GM21723 (cell line): ENCODE measurements at regions not wholly inside any gene's neighbourhood (a gene's known extent, or its start where the extent isn't known, plus 50 kb on each side); places are given as distances from the start of the nearest gene placed in this dataset.

Source experiments
- ATAC-seq: cut with Tn5 transposase; IDR thresholded peaks from one replicate; pipeline ENCODE4 v1.9.1; 2021; ENCODE audit warnings: mild to moderate bottlenecking, moderate library complexity; ENCODE audit not compliant: unreplicated experiment

DNA sequence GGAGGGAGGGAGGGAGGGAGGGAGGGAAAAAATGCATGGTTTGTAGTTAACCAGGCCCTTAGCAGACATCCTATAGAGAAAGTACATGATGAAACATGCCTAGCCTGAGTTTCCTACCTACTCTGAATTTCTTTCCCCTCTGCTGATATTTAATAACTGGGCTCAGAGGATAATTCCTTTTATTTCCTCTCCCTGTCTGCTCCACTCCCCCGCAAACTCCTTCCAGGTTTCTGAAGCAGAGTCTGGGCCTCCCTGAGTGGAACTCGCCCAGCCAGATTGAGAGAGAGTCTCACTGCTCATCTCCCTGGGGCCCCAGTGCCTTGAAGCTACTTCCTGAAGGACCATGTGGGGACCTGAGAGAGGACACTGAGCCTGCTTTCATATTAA lies 111.9 kb upstream of the SLC44A3 start:
- ATAC-seq = no peak

DNA sequence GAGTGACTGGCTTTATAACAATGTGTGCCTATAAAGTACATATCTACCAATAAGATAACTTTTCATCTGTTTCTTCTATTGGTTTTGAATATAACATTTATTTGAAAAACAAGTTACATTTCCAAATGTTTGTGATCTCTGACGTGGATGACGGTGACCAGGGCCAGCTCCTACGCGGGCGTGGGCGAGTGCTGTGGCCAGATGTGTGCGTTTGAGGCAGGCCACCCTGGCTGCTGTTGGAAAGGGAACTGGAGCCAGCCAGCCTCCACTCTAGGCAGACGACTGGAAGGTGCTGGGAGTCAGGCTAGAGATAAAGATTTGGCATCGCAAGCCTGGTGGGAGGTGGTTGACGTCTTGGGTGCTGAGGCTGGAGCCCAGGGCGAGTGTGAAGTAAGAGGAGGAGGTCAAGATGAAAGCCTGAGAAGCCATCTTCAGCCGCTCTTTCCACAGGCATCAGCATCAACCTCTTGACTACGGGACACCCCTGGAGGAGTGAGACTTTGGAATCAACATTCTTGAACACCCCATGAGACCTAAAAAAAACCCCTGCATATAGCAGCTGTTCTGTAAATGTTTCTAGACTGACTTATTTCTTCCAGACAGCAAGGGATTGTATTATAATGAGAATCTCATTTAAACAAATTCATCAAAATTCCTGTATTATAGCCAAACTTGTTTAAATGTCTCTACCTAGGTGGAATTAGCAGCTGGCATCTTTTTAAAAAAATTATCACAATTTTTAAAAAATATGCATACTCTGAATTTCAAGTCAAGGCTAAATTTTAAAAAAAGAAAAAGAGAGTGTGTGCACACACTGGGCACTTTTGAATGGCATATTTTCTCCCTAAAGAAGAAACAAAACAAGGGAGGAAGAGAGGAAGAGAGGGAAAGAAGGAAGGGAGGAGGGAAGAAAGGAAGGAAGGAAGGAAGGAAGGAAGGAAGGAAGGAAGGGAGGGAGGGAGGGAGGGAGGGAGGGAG lies 112.5 kb upstream of the SLC44A3 start:
- ATAC-seq = no peak

DNA sequence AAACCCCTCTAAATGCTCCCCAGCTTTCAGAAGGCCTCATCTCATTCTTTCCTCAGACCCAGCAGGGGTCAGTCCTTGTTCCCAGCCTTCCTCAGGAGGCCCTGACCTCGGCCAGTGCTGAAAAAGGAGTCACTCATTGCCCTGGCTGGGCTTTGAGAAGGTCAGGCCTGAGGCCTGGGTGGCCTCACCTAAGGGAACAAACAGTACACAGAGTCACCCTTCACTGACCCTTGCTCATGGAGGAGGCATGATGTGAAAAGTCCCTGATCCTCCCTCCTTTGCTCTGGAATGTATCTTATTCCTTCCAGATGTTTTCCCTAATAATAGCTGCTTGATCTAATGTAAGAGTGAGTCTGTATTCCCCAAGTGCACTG lies 117.7 kb upstream of the SLC44A3 start:
- ATAC-seq = no peak

DNA sequence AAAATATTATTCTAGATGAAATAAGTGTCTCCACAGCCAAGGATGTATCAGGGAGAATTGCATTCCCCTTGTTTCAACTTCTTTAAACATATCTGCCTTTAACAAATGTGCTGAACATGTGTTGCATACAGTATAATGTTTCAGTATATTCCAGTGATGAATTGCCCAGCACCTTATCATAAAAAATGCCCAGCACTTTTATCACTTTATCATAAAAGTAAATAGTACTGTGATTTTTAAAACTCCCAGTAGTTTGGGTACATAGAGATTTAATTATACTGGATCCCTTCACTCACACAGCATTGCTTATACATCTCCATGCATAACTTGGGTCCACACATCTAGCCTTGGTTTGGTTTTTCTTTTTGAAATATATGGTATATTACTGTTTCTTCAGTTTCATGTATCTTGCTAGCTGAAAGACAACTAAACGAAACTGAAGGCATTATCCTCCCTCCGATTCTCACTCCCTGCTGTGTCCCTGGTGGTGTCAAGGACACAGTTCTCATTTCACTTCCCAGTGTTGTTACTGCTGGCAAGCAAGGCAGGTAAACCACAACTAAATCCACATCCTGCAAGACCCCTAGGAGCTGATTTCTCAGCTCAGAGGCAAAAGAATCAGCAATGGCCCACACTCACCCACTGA lies 118.2 kb upstream of the SLC44A3 start:
- no peak for ATAC-seq

DNA sequence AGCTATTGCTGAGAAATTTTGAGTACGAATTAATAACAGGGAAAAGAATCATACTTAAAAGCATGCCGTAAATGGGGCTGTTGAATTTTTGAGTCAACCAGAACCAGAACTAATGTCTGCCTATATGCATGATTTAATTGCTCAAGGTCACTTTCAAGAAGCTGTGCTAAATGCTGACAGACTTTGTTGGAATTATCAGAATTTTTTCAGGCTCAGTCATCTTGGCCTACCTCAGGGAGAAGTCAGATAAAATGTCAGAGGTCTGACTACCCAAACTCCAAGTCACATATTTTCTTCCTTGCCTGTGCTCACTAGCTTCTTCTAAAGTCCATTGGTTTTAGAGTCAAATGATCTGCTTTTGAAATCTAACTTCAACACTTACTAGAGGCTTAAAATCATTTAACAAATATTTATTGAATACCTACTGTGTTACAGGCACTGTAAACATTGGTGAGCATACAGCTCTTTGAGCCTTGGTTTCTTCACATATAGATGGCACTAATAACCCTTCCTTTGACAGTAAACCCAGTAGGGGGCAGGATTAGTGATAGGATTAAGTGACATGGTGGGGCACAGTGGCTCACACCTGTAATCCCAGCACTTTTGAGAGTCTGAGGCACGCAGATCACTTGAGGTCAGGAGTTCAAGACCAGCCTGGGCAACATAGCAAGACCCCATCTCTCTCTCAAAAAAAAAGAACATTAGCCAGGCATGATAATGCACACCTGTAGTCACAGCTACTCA lies 121.2 kb upstream of the SLC44A3 start:
- no peak for ATAC-seq

DNA sequence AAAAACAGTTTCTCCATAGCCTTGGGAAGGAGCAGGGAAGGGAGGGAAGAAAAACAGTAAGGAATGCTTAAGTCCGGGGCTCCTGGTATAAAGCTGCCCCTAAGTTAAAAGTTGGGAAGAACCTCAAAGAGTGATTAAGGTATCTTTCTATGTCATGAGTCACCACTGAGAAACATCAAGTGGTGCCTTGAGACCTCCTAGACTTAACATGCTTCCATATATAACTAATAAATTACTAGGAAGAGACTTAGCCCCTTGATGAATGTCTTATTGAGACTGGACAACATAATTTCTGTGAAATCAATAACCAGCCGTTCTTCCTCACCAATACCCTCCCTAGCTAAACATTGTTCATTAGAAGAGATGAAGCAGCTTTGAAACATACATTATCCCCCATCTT lies 121.8 kb upstream of the SLC44A3 start:
- ATAC-seq = no peak

DNA sequence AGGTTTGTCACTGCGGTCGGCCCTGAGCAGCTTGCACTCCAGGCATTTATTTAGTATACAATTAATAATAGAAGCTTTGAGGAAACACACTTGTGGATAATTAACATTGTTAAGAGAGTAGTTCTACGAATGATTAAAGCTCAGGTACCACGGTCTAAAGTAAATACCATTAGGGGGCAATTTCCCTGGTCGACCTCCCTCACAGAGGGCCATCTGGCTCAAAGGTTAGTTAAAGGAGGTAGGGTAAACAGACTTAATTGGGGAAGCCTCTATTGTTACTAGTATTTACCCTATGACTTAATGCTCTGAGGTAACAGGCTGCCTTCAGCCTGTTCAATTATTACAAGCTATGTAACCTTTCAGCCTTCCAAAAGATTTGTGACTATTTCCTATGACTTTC lies 122.3 kb upstream of the SLC44A3 start:
- no peak for ATAC-seq

DNA sequence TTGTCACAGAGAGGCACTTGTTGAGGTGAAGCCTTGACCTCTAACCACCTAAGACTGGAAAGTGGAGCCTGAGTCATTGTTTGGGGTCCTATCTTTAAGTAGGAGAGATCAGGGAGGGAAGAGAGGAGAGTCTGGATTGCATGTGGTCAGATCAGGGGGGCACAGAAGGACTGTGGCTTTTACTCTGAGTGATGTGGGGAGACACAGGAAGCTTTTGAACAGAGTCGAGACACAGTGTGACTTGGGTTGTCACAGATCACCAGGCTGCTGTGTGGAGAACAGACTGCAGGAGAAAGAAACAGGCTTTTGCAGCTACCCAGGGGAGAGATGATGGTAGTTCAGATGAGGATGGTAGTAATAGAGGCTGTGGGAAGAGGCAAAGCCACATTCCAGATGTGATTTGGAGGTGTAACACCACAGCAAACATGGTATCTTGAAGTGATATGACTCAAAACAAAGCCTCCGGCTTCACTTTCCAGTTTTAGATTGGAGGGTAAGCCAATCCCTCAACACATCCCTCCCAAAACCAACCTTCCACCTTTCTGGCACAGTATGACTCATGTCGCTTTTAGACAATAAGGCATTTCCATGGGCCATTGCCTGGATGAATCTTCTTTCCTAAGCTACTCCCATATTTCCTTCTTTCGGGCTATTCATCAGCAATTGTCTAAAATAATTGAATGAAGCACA lies 125.8 kb upstream of the SLC44A3 start:
- no peak for ATAC-seq

DNA sequence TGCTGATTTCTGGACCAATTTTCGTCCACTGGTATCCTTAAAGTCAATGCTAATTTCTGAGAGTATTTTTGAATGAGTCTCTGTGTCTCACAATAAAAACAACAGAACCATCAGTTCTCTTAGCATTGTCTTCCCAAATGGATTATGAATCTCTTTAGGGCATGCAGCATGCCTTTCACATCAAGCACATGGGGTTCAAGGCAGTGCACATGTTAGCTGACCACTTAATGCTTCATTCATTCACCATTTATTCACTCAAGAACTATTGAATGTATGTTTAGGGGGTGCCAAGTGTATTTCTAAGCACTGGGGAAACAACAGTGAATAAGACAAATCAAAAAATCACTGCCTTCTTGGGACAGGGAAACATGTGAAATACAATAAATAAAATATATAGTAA lies 126.7 kb upstream of the SLC44A3 start:
- ATAC-seq = no peak

DNA sequence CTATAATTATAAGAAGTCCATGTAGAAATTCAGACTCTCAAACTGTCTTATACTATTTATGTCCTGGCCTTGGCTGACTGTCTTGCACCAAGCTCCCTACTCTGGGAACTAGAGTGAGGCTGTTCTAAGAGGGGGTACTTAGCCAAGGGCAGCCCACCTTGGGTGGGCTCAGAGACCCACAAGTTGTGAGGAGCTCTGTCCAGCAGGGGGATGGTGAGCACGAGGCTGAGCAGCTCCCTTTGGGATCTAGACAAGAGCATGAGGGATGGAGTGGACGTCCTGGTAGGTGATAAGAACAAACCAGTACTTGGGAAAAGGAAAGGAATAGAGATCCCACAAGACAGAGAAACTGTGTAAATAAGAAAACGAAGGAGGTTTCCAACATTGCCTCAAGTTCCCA lies 127.1 kb upstream of the SLC44A3 start:
- ATAC-seq = no peak

DNA sequence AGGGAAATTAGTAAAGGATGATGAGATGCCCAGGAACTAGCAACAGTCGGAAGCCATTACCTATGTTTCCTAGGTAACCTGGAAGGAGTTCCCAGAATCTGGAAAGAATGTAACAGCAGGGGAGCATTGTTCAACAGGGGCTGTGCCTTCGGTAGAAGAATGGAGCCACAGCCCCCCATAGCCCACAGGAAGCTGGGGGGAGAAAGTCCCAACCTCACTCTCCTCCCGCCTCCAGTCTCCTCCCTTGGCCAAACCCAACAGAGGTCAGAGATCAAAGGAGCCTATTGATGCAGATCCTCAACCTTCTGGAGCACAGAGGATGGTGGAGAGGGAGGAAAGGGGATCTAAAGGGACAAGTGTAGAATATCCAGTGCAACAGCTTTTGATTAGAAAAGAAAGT lies 131.5 kb upstream of the SLC44A3 start:
- no peak for ATAC-seq

DNA sequence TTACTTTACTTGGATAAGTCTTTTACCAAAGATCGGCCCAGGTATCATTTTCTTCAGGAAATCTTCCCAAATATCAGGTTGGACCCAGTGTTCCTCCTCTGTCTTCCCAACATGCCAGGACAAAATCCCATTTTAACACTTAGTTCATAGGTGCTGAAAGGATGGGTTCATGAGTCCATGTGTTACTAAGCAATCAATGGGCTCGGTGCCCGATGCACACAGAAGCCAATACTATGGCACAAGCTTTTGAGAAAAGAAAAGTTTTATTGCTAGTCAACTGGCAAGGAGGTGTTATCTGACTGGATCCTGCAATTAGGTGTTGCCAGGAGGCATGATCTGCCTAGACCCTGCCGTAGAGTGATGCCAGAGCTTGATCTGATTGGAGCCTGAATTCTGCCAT lies 133.3 kb upstream of the SLC44A3 start:
- ATAC-seq = no peak

DNA sequence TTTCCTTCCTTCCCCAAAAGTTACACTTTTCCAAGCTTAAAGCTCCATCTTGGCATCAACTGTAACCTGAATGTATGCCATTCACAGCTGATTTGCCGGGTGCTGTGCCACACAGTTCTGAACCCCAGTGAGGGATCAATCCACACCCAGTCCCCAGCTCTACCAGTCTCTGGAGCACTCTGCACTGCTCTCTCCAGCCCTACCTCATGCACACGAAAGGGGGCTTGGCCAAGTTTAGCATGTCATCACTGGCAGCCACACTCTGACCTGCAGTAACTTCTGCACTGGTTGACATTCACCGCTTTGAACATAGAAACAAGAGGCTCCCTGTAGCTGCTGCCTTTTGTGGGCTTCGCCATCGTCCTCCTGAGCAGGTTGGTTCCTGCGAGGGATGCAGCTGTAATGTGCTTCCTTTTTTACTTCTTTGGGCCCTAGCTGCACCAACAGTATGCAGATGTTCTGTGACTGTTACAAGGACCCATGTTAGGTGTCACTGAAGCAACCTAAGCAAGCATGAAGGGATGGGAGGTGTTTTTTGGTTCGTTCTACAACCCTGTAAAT lies 135.4 kb upstream of the SLC44A3 start:
- ATAC-seq = no peak

DNA sequence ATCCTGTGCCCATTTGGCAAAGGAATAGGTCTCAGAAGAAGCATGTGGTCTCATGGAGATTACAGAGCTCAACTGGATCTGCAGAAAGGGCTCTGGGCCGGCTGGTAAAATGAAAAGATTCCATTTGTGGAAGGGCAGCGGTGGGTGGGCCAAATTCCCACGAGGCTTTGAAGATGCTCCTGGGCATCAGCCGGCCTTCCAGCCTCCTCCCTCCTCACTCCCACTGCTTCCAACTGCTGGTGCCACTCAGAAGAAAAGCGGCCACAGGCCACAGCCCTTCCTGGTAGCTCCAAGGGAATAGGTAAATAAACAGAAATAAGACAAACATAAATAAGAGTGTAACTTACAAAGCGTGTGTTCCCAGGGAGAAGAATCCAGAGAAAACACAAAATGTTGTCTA lies 136.3 kb upstream of the SLC44A3 start:
- no peak for ATAC-seq

DNA sequence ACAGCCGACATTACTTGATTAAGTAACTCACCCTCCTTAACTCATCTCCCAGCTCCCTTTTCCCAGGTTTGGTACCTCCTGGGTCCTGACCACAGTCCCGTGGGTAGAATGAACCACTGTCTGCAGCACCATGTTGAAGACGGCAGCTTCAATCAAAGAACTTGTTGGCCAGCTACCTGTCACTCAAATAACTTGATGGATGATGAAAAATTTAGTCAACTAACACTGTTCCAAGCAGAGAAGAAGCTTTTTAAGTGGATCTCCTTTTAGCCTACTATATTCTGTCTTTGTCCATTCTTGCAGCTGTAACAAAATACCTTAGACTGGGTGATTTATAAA lies 138.4 kb upstream of the F3 start:
- ATAC-seq = no peak

DNA sequence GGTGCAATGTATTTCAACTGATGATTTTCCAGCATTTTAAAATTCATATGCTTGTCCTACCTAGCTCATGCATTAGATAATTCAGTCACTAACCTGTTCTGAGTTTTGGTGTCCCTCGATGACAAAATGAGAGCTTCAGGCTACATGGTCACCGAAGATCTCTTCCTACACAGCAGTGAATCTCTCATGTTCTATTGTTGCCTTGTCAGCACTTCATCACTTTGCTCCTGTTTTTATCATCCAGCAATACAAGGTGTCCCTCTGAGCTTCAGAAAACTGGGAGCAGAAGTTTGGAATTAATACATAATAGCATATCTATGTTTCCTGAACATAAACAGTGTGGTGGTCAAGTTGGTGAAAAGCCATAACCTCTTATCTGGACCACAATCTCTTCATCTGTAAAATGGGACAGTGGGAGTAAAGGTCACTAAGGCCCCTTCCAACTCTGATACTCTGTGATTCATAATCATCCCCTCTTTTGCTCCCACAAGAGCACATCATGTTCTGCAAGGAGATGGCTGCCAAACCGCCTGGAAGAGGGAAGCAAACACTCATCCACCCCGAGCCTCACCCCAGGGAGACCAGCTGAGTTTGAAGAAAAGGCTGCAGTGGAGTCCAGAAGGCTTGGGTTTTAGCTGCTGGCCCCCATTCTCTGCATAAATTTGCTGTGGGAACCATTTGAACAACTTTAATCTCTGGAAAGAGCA lies 137.9 kb upstream of the F3 start:
- ATAC-seq = no peak

DNA sequence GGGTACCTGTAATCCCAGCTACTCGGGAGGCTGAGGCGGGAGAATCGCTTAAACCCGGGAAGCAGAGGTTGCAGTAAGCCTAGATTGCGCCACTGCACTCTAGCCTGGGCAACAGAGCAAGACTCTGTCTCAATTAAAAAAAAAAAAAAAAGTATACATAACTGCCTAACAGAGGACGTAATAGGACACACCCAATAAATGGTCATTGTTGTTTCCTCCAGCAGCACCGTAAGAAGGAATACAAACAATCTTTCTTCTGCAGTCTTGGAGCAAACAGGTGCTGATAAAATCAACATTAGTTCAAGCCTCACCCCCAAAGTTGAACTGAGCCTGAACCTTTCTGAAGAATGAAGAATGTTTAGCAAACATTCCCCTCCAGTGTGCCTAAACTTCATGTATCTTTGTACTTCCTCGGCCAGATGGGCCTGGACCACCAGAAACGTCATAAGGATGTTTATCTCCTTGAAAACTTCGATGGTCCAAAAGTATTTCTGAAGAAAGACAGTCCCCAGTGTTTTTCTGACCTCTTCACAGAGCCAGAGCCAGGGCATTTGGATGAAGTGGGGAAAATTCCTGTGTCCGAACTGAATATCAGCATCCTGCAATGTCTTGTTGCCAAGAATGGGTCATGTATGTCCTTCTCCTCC lies 136.8 kb upstream of the F3 start:
- ATAC-seq = no peak

DNA sequence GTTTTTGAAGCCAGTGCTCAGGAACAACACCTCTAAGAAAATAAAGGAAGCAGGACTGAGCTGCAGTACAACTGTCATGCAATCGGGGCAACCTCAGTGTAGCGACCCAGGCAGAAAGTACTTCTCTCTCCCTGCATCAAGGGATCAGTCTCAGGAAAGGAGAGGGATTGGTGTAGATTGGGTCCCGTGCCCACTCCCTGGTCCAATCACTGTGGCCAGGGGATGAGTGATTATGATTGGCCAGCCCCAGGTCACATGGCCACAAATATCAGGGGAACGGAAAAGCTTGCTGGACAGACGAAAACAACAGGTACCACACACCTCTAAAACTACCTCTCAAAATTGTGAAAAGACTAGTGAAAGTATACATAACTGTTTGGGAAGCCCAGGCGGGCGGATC lies 136.2 kb upstream of the F3 start:
- no peak for ATAC-seq

DNA sequence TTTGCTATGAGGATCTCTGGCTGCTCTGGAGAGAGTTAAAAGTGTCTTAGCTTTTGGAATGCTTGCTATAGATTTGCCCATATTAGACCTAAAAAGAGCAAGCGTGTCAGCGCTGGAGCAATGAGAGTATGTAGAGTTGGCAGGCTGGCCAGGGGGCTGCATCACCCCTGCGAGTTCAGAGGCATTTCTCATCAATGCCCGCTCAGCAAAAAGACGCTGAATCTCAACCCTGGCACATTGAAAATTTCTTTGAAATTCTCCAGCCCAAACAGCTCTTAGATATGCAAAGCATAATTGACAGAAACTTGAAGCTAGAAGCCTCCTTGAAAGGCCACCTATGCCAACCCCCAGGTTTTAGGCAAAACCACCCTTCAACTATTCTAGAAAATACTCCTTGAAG lies 135.5 kb upstream of the F3 start:
- ATAC-seq = no peak

DNA sequence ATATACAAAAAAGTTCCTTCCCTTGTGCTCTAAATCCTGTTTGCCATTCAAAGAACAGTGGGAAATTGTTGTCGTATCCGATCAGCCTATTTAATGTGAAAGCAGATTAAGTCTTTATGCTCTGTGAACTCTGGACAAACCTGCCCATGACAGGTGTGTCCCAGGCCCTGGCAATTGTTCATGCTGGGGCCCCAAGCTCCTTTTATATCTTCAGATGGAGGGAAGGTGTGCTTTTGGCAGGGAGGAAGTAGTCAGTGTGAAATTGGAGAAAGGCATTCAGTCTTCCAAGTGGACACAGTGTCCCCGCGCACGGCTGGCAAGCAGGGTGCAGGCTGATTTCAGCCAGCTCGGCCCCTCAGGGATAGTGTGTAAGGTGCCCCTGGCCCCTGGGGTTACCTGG lies 135.1 kb upstream of the F3 start:
- ATAC-seq = no peak
